DLD1 (cell line): ENCODE measurements at regions not wholly inside any gene's neighbourhood (a gene's known extent, or its start where the extent isn't known, plus 50 kb on each side); places are given as distances from the start of the nearest gene placed in this dataset.

Experiments used
- in situ Hi-C: cut with HindIII; loops from 2 replicates; pipeline ENCODE4 v1.10.0; 2017; ENCODE audit warnings: low sequenced_read_pairs

DNA sequence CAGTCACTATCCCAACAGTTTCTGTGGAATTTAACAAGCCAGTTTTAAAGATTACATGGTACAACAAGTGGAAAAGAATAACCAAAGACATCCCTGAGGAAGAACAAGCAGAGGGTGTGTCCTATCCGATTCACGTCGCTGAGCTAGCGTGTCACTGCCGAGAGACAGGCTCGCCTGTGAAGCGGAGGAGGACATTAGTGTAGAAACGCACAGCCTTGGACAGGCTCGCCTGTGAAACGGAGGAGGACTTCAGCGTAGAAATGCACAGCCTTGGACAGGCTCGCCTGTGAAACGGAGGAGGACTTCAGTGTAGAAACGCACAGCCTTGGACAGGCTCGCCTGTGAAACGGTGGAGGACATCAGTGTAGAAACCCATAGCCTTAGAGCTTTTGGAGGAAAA lies 52.7 kb upstream of the INPP5A start:
- in situ Hi-C loops = no loop called here

DNA sequence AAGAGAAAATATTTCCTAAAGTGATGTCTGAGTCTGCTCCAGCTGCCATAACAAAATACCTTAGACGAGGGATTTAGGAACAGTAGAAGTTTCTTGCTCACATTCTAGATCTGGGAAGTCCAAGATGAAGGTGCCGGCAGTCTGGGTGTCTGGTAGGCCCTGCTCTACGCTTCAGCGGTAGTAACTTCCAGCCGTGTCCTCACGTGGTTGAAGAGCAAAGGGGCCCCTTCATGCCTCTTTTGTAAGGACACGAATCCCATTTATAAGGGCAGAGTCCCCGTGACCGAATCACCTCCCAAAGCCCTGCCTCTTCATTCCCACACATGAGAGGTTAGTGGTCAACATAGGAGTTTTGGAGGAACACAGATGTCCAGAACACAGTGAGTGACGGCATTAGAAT lies 52.2 kb upstream of the INPP5A start:
- in situ Hi-C loops = no loop called here

DNA sequence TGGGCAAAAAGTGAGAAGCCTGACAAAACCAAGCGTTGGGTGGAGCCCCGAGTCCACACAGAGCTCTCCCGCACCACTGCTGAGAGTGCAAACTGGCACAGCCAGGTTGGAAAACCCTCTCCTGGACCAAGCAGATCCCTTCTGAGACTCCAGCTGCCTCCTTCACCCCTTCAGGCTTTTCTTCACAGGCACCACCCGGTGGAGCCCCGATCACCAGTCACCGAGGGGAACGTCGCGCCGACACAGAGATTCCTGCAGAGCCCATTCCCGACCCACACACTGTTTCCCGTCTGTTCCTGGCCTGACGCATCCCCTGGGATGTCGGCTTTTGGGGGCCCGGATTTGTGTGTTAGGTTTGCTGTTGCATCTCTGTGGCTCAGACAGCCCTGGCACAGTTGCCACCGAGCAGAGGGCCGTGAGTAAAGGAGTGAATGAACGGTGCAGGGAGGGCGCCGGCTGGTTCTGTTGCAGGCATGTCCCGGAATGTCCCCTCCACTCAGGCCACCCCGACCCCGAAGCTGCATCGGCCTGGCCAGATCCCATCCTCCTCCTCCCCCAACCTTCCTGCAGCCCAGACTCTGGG lies 51.0 kb upstream of the INPP5A start:
- in situ Hi-C loops = no loop called here

DNA sequence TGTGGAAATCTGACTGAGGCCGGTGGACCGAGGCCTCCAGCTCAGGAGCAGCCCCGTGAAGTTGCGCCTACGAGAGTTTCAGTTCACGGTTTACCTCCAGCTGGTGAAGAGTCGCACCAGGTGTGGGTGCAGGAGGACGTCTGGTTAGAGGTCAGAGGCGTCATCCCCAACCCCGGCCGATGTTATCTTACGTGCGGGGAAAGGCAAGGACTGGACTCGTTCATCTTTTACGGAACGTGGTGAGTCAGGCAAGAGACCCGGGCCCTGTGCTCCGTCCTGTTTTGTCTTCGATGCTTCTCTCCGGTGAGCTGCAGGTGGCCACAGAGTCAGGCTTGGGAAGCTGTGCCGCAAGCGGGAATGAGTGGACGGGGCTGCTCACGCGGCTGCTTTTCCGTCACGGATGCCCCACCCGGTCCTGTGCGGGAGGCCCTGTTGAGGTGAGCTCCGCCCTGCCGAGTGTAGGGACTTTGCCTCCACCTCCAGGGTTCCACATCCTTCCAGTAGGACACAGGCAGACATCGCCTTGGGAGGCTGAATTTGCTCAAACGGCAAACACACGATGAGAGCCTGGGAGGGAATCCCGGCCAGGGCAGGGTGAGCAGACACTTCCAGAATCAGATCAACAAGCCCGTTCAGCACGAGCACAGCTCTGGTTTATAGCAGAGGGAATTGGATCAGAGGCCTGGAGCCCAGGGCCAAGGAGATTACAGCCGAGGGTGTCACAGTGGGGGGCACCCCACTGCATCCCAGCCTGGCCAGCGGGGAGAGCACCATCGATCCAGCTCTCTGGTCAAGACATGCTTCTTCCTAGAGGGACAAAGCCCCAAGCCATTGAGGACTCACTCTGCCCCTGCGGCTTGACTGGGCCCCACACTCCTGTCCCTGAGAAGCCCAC lies 50.1 kb upstream of the INPP5A start:
- in situ Hi-C loops = no loop called here
